ENCODE measurements at regions not wholly inside any gene's neighbourhood (a gene's known extent, or its start where the extent isn't known, plus 50 kb on each side); places are given as distances from the start of the nearest gene placed in this dataset.
"Not testable (repeated sequence)": the region's sequence is repeated elsewhere in the genome, so short reads cannot be mapped to it uniquely, and the experiment has no call there.

DNA sequence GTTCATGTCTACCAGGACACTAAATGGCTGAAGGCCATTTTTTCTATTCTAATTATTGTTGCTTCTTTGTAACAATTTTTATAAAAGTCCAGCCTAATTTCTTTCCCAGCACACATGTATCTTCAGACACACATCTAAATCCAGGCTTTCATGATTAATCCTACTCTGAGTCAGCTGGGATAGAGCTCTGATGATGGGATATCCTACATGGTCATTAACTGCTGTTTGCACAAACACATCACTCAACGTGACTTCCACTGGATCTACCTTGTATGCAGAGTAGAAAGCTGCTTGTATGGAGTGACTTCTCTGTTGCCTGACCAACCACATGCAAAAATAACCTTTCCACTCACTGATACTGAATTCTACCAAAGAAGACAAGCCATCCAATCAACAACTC is 260.9 kb downstream of the AHR start:
- DNase-seq, result no peak

DNA sequence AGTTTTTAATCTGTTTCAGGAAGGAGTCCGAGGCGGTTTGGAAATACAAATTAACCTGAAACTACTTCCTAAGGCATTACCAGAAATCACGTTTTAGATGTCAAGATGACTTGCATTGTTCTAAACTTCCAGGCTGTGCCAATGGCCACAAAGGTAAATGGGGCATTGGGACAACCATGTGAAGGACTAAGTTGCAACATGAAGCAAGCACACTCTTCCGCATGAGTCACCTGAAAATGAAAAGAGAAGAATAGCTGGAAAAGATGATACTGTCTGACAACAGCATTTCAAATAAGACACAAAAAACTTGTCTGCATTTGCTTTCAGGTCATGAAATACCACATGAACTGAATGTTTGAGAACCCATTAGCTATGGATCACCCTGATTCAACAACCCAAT is 262.1 kb downstream of the AHR start:
- DNase-seq, result no peak

DNA sequence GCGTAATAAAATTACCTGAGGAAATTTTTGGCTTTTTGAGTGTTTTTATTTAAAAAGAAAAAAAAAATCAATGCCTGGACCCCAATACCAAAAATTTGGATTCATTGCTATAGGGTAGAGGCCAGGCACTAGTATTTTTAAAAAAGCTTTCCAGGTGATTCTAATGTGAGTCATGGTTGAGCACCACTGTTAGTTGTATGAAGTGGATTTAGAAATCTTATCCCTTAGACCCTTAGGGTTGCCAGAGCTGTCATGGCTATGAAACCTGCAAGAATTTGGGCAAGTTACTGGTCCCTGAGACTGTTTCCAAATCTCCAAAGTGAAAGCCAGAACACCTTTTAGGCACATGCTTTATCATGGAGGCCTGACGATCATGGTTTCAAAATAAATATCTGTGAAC is 262.5 kb downstream of the AHR start:
- no peak for DNase-seq

DNA sequence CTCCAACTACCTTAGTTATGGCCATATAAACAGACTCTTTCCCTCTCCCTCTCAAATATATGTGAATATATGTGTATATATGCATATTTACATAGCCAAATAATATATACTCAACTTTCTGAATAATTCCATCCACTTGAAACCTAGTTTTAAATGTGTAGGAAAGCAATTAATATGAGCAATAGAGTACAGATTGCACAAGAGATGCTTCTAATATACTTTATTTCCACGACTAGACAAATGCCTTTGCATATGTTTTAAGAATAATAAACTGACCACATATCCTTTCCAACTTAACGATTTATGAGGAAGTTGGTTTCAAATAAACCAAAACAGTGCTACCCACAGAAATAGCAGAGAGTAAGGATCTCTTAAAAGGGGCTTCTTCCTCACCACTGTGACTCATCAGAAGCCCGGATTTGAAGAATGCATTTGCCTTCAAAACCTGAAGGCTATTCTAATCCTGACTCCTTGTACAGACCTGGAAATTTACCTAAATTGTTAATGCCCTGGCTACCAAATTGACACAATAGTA is 266.3 kb downstream of the AHR start:
- DNase-seq, result no peak

DNA sequence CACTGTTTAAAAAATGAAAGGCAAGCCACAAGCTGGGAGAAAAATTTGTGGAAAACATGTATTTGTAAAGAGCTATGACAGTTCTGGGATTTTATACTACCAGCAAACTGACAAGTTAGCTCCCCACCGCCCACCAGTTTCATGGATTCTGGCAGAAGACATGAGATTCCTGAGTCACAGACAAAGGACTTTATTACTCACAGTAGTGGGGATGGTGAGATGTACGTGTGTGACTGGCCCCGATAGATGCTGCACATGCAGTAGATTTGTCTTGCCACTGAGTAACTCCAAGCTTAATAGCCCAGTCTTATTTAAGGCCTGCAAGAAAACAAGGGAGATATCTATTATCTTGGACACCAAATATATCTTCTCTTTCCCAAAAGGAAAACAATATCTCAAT is 281.7 kb downstream of the AHR start:
- DNase-seq, result no peak

DNA sequence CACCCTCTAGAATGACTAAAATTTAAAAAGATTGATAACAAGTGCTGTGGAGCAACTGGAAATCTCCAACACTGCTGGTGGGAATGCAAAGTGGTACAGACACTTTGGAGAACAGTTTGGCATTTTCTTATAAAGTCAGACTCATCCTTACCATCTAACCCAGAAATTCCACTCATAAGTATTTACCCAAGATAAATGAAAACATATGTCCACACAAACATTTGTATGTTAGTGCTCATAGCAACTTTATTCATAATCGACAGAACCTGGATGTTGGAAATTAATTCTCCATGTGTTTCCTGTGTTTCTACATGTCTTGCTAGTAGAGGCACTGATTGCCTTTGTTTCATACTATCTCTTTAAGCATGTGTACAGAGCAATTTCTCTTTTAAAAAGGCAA is 282.4 kb downstream of the AHR start:
- no peak for DNase-seq

DNA sequence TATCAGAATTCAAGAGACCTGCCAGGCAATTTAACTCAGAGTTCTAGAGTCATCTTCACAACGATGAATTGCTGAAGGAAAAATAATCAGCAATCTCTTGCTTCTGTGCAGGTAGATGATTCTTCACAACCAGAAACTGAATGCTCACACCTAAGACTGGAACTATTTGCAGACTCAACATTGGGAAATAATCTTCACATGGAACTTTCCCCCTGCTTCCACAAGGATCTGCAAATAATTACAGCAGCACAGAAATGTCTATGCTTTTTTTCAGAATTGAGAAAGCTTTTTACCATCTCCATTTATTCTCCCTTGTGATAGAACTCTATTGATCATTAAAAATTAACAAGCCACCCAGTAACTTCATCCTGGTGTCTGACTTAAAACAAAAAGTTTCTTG is 282.8 kb downstream of the AHR start:
- DNase-seq, result no peak

DNA sequence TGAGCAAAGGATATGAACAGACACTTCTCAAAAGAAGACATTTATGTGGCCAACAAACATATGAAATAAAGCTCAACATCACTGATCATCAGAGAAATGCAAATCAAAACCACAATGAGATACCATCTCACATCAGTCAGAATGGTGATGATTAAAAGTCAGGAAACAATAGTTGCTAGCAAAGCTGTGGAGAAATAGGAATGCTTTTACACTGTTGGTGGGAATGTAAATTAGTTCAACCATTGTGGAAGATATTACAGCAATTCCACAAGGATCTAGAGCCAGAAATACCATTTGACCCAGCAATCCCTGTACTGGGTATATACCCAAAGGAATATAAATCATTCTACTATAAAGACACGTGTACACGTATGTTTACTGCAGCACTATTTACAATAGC is 284.2 kb downstream of the AHR start:
- not testable (repeated sequence) for DNase-seq

DNA sequence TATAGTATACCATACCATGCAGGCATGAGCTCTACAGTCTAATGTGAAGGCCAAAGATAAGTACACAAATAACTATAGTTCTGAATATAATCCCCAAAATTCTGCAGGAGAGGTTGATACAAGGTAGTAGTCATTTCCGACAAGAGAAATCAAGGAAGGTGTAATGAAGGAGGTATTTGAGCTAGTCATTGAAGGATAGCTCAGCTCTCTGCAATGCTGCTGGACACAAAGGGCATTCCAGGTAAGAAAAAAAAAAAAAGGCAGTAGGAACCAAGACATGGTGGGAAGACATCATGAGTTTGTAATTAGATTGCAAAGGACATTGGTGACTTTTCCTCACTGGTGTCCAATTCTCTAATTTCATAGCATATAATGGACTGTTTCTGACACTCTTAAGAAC is 285.3 kb downstream of the AHR start:
- no peak for DNase-seq

DNA sequence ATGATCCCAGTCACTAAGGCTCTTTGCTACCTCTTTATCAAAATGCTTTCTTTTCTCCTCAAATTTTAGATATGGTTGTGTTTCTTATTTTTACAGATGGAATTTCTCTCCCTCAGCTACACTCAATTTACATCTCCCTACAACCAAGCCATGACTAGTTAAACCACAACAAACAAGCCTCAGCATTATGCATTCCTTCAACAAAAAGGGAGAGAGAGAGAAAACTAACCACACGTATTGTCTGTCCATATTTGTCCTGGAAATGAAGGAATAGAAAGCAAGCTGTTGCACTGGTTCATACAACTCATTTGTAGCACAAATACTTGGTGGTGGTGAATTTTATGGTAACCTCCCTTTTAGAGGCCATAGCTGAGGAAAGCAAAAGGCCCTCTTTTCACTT is 286.4 kb downstream of the AHR start:
- no peak for DNase-seq

DNA sequence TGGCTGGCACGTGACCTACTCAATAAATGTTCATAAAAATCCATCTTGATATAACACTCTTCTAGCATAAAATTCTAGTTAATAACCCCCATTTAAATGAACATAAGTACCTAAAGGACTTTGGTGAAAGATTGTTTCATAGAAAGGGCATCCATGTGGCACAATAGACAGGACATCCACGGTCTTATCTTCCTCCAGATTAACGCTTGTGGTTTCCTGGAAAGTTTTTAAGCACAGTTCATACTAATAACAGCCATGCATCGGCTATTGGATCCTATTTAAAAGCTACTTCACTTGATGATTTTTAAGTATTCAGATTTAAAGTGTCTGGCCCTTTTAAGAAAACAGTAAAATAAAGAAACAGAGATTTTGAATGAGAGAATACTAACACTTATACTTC is 288.3 kb downstream of the AHR start:
- no peak for DNase-seq

DNA sequence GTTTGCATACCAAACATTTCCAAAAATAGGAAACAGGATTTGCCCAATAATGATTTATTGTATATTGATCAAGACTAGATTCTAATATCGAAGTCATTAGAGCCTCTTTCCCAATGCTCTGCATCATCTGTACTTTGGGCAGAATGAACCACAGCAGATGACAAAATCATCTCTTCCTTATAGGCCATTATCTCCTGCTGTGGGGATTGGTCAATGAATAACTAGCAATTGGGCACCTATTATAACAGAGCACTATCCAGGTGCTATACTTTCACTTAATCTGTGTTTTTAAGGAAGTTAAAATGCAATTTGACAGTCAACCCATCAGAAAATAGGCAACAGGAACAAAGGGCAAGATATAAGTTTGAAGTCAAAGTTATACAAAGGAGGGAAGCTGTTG is 290.3 kb downstream of the AHR start:
- DNase-seq, result no peak

DNA sequence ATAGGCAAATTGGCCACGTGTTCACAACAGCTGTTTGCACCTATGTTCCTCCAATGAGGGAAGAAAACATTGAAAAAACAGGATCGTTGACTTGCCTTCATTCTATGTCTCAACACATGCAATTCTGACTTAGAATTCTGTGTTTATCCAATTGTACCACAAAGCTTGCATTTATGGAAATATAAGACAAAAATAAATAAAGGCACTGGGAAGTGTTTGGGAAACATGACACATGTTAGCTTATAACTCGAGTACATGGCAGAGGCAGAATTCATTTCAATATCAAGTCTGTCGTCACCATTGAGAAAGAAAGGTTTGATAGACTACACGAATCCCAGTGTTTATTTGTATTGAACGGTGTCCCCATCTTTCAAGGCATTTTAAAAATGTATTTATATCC is 291.2 kb downstream of the AHR start:
- DNase-seq, result no peak

DNA sequence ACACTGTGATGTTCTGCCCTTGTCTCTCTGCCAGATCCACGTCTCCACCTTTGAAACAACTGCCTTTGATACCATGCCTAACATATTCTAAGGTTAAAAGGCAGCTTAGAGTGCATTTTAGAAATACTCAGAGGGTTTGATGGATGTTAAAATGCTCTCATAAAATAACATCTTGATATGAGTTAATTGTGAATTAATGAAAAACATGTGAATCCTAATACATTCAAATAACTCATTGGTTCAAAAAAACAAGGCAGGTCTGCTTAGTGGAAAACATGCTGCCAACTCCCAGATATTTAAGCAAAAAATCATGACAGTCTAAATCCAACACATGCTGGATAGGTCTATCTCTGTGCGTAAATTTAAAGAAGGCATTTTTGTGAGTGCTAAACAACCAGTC is 291.8 kb downstream of the AHR start:
- DNase-seq, result no peak

DNA sequence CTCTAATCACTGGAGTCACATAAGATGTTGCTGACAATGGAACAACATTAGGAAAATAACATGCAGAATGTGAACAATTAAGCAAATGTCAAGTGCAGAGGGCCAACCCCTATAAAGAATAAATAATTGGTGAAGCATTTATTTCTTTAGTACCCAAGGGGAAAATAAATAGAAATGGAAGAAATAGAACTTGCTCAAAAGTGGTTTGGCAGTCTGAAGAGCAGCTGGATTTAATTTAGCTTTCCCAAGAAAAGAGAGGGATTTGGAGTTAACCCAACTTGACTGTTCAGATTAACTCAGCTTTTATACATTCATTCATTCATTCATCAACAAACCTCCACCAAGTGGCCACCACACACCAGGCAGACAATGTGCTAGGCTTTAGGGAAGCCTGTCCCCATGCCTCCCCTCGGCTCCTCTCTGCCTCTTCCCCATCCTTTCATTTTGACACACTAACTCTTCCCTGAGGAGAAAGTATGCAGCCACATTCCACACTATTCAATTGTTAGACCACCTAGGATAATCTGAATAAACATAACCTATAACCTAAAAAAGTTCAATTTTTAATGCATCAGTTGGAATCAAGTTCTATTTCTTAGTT is 295.5 kb downstream of the AHR start:
- DNase-seq, result no peak

DNA sequence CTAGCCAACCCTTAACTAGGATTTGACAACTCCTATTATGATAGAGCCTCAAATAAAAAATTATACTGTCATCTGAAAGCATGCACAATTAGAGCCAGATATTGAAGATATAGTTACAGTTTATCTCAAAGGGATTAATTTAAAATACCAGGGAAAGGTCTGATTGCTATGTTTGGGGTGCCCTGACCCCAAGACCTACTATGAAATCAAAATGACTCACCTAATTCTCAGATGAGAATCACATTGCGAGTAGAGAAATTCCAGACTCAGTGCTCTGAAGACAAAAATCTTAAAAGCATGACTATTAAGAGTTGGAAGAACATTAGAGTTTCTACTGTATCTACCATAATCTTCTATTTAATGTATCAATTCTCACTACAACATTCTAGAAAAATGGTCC is 297.1 kb downstream of the AHR start:
- no peak for DNase-seq

DNA sequence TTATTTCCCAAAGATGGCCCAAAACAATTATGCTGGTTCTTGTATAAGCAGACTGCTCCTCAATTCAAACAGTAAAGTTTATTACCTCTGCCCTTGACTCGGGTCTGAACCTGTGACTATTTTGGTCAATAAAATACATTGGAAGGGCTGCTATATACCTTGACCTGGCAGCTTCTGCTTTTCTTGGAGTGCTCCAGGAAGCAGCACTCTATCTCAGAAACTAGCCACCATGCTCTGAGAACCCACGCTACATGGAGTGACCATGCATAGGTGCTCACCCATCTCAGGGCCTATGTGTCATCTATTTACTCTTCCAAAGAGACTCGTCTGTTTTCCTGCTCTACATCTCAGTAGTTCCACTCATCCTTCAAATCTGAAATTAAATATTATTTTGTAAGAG is 299.9 kb downstream of the AHR start:
- no peak for DNase-seq

DNA sequence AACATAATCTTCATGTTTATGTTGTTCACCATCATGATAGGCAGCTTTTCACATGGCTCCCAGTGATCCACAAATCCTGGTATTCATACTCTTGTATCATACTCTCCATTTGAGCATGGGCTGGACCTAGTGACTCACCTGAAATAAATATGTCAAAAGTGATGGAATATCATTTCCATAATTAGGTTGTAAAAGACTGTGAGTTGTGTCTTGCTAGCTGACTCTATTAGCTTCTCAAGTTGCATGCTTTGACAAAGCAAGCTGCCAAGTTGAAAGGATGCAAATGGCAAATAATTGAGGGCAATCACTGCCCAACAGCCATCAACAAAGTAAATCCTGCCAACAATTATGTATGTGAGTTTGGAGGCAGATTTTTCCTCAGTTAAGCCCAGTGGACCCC is 300.4 kb downstream of the AHR start:
- no peak for DNase-seq

DNA sequence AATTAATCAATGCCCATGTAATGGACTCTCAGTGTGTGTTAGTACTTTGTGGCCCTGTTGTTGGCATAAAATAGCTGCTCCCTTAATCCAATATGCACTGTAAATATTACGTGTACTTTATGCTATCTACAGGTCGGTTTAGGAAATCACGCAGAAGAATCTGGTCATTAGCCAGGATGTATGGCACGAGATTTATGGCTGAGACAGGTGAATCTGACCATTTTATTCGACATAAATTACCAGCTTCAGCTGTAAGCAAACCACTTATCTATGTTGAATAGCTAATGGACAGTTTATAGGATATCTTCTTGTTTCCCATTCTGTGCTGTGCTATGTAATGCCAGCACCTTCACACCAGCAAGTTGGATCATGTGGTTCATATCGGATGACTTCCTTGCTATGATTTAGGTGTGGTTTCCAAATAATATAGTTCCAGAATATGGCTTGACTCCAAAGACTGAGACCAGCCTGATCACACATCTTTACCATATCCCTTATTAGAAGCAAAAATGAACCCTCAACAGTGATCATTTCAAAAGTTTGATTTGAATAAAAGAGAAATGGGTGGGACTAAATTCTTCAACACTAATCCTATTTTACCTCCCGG is 301.4 kb downstream of the AHR start:
- DNase-seq, result no peak

DNA sequence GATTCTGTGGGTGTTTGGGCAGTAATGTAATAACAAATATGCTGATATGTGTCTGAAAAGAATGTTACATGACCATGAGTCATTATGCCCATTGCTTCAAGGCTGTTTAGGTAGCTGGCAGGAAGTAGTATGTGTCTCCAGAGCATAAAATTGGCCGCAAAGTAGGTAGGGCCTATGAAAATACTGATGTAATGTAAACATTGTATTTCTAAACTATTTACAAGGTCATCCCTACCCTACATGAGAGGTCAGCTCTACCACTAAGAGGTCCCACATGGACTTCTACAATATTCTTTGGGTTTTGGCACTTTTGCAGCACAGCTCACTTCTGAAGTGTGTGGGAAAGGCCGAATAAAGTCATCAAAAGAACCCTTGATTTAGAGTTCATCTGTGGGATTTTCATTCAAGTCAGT is 301.9 kb downstream of the AHR start:
- no peak for DNase-seq

DNA sequence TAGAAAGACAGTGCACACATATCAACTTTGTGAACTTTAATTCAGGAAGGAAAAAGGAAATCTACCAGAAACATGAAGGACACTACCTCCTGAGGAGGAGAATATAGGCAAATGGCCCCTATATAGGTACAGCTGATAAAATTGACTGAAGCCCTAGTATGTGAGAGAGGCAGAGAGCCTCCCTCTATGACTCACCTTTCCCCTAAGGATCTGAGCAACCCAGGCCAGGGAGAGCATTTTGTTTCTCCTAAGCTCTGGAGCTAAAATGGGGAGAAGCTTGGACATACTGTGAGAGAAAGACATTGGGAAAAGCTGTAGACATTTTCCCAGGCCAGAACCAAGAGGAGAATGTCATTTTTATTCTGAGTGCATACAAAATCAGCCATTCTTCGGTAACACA is 303.5 kb downstream of the AHR start:
- no peak for DNase-seq

DNA sequence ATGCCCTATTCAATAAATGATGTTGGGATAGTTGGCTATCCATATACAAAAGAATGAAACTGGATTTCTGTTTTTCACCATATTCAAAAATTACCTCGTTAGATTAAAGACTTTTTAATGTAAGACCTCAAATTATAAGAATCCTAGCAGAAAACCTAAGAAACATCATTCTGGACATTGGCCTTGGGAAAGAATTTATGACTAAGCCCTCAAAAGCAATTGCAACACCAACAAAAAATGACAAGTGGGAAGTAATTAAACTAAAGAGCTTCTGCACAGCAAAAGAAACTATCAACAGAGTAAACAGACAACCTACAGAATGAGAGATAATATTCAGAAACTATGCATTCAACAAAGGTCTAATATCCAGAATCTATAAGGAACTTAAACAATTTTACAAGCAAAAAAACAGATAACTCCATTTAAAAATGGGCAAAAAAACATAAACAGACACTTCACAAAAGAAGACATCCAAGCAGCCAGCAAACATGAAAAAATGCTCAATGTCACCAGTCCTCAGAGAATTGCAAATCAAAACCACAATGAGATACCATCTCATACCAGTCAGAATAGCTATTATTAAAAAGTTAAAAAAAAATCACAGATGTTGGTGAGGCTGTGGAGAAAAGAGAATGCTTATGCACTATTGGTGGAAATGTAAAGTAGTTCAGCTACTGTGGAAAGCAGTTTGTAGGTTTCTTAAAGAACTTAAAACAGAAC is 309.8 kb downstream of the AHR start:
- DNase-seq, result no peak

DNA sequence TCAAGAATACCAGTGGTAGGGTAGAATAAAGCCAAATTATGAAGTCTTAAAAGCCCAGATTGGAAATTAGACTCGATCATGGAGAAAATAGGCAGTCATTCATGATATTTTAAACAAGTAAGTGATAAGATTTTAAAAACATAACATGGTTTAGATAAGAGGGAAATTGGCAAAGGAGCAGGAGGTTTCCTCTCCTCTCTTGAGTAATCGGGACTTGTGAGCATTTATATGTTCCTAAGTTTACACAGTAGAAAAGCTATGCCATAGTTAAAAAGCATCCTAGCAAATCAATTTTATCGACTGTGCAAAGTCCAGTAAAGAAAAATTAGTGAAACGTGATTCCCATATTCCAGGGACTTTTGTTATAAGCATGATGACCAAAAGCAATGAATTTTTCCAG is 313.2 kb downstream of the AHR start:
- no peak for DNase-seq

DNA sequence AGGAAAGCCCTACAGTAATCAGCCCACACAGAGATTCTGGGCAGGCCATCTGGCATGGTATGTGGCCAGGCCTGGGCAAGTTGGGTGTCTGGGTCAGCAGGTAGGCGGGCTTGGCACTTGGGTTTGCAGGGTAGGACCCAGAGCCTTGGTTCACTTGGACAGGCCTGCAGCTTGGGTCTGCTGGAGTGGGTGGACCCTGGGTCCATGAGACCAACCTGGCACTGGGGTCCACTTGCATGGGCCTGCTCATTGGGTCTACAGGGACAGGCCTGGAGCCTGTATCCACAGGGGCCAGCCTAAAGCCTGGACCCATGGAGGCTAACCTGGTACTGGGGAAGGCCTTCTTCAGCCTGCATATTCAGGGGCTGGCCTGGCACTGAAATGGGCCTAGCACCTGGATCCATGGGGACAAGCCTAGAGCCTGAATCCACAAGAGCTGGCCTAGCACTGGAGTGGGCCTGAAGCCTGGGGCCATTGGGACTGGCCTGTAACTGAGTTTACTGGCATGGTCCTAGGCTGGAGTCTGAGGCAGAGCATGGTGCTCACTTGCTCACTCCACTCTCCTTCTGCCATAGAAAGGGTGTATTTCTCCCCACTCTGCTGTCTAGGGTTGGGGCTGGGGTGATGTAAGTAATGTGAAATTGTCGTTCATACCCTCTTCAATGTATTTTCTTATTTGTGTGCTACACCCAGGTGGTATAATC is 315.0 kb downstream of the AHR start:
- no peak for DNase-seq

Data from CD4-positive, alpha-beta T cell treated with Interleukin-1 beta for 1 hour (primary cell).